Endothelial cell of umbilical vein (primary cell): ENCODE measurements at regions not wholly inside any gene's neighbourhood (a gene's known extent, or its start where the extent isn't known, plus 50 kb on each side); places are given as distances from the start of the nearest gene placed in this dataset.

Source experiments
- EZH2 ChIP-seq: IDR thresholded peaks from 2 replicates; pipeline ENCODE4 v1.6.1; 2012; ENCODE audit warnings: borderline replicate concordance, low read depth, mild to moderate bottlenecking, moderate library complexity, low read length, inconsistent platforms; ENCODE audit not compliant: severe bottlenecking
- FOS ChIP-seq: IDR thresholded peaks from 2 replicates; pipeline ENCODE4 v1.6.1; 2011; ENCODE audit warnings: mild to moderate bottlenecking, low read length, moderate library complexity, borderline replicate concordance; ENCODE audit not compliant: insufficient read depth
- GATA2 ChIP-seq: IDR thresholded peaks from 2 replicates; pipeline ENCODE4 v1.7.0; 2011; ENCODE audit warnings: low read depth, mild to moderate bottlenecking, moderate library complexity, mixed read lengths, low read length; ENCODE audit not compliant: insufficient read length, insufficient read depth
- JUN ChIP-seq: IDR thresholded peaks from 2 replicates; pipeline ENCODE4 v1.6.1; 2011; ENCODE audit warnings: borderline replicate concordance, low read depth; ENCODE audit not compliant: insufficient read length, insufficient read depth
- MYC ChIP-seq: IDR thresholded peaks from one replicate; pipeline ENCODE4 v1.6.1; 2011; ENCODE audit warnings: mild to moderate bottlenecking, low read depth, low read length
- POLR2A ChIP-seq: IDR thresholded peaks from 2 replicates; pipeline ENCODE4 v1.6.1; 2012; ENCODE audit warnings: low read depth, mild to moderate bottlenecking, control low read depth, low read length
- POLR2AphosphoS5 ChIP-seq: IDR thresholded peaks from 2 replicates; pipeline ENCODE4 v1.6.1; 2012; ENCODE audit warnings: low read depth, mild to moderate bottlenecking, control low read depth, low read length, moderate library complexity; ENCODE audit not compliant: insufficient read depth
- TF ChIP-seq, protein P1 (sequence below), 2 donors: IDR thresholded peaks; 1 replicate in 1 of 2; 2 replicates in 1 of 2; pipeline ENCODE4 v1.5.1; 2011; ENCODE audit warnings: low read length in 2 of 2, mild to moderate bottlenecking in 2 of 2, moderate library complexity in 2 of 2, control low read depth in 1 of 2, inconsistent platforms in 1 of 2, low read depth in 1 of 2; ENCODE audit not compliant: insufficient read depth in 1 of 2; ENCODE audit errors: extremely low read depth in 1 of 2
- TF ChIP-seq, protein P2 (sequence below): IDR thresholded peaks from 2 replicates; pipeline ENCODE4 v1.6.1; 2011; ENCODE audit not compliant: insufficient read depth, insufficient read length

DNA sequence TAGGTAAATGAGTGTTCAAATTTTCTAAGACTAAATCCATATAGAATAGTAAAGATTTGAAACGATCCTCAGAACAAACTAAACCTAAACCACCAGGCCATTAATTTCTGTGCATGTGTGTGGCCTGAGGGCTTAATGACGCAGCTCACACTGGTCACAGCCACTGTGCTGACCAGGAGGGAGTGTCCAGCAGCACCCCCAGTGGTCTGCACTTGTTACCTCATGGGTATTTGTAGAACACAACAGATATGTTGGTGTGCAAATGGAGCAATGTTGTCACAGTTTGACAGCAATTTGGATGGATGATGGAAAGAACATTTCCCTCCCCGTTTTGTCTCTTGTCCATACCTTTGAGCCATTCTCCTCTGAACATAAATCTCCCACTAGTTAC, 122.4 kb upstream of the EXOC2 start:
- no peak for TF ChIP-seq JUN
- no peak for TF ChIP-seq POLR2A
- TF ChIP-seq, protein P1, sequence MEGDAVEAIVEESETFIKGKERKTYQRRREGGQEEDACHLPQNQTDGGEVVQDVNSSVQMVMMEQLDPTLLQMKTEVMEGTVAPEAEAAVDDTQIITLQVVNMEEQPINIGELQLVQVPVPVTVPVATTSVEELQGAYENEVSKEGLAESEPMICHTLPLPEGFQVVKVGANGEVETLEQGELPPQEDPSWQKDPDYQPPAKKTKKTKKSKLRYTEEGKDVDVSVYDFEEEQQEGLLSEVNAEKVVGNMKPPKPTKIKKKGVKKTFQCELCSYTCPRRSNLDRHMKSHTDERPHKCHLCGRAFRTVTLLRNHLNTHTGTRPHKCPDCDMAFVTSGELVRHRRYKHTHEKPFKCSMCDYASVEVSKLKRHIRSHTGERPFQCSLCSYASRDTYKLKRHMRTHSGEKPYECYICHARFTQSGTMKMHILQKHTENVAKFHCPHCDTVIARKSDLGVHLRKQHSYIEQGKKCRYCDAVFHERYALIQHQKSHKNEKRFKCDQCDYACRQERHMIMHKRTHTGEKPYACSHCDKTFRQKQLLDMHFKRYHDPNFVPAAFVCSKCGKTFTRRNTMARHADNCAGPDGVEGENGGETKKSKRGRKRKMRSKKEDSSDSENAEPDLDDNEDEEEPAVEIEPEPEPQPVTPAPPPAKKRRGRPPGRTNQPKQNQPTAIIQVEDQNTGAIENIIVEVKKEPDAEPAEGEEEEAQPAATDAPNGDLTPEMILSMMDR (IDR thresholded peaks at IDR 0.05; ENCODE audit: extremely low read depth in 1 of 2, insufficient read depth in 1 of 2, low read depth in 1 of 2, low read length in 2 of 2) = peak in 1 of 2 donors; percentile 6
- TF ChIP-seq POLR2AphosphoS5 = no peak
- no peak for TF ChIP-seq EZH2
- no peak for TF ChIP-seq MYC
- TF ChIP-seq, protein P2, sequence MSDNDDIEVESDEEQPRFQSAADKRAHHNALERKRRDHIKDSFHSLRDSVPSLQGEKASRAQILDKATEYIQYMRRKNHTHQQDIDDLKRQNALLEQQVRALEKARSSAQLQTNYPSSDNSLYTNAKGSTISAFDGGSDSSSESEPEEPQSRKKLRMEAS = no peak
- TF ChIP-seq FOS = no peak
- TF ChIP-seq GATA2 = no peak
